ENCODE measurements at regions not wholly inside any gene's neighbourhood (a gene's known extent, or its start where the extent isn't known, plus 50 kb on each side); places are given as distances from the start of the nearest gene placed in this dataset.

- DNase-seq (ENCODE audit: low read depth) = no peak
- H3K4me3 ChIP-seq (ENCODE audit: low read depth, low read length) = no peak overlapping the region
- TF ChIP-seq, protein P1, sequence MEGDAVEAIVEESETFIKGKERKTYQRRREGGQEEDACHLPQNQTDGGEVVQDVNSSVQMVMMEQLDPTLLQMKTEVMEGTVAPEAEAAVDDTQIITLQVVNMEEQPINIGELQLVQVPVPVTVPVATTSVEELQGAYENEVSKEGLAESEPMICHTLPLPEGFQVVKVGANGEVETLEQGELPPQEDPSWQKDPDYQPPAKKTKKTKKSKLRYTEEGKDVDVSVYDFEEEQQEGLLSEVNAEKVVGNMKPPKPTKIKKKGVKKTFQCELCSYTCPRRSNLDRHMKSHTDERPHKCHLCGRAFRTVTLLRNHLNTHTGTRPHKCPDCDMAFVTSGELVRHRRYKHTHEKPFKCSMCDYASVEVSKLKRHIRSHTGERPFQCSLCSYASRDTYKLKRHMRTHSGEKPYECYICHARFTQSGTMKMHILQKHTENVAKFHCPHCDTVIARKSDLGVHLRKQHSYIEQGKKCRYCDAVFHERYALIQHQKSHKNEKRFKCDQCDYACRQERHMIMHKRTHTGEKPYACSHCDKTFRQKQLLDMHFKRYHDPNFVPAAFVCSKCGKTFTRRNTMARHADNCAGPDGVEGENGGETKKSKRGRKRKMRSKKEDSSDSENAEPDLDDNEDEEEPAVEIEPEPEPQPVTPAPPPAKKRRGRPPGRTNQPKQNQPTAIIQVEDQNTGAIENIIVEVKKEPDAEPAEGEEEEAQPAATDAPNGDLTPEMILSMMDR (IDR thresholded peaks at IDR 0.05; ENCODE audit: insufficient read depth, low read depth, low read length) = no peak
Observed at GRCh38 chr18:2415656-2416055, 155.6 kb downstream of the METTL4 start.

GRCh38 chr18:2417861-2418610 is 153.3 kb downstream of the METTL4 start:
- TF ChIP-seq, protein P1 (IDR thresholded peaks at IDR 0.05; ENCODE audit: insufficient read depth, low read depth, low read length) = no peak
- H3K4me3 ChIP-seq (ENCODE audit: low read depth, low read length) = no peak overlapping the region
- DNase-seq (ENCODE audit: low read depth) = peak; percentile 19

DNA sequence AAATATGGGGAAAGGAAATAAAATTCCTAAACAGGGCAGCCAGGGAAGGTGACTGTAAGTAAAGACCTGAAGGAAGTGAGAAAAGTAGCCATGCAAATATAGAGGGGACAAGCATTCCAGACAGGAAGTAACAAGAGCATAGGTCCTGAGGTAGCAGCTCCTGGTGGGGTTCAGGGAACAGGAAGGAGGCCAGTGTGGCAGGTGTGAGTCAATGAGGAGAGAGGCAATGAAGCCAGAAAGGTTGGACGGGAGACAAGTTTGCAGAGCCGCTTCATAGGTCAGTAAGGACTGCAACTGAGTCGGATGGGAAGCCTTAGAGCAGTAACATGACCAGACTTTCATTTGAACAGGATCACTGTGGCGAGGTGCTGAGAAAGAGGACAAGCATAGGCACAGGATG is 150.9 kb downstream of the METTL4 start:
- no peak for DNase-seq (ENCODE audit: low read depth)
- TF ChIP-seq, protein P1 (IDR thresholded peaks at IDR 0.05; ENCODE audit: insufficient read depth, low read depth, low read length) = no peak

DNA sequence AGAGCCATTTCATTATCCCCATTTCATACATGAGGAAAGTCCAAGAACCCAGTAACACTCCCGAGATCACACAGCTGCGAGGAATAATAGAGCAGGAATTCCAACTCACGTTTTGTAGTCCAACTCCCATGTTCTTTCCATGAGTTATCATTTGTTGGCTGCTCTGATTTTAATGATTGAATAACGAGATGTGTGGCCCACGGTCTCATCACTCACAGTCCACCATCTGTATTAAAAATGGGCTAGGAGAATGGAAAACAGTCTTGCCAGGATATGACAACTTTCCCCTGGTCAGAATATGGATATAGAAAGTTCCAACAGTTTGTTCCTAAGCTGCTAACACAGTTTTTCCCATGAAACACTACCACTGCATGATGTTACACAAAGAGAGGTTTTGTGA is 147.5 kb downstream of the METTL4 start:
- DNase-seq (ENCODE audit: low read depth) = no peak
- no peak overlapping the region for H3K4me3 ChIP-seq (ENCODE audit: low read depth, low read length)
- TF ChIP-seq, protein P1 (IDR thresholded peaks at IDR 0.05; ENCODE audit: insufficient read depth, low read depth, low read length) = no peak

More for the DNA sequence above, 150.9 kb downstream of the METTL4 start:
- H3K4me3 ChIP-seq (ENCODE audit: low read depth, low read length) = no peak overlapping the region

GRCh38 chr18:2424420-2424819 is 146.9 kb downstream of the METTL4 start:
- TF ChIP-seq, protein P1 (IDR thresholded peaks at IDR 0.05; ENCODE audit: insufficient read depth, low read depth, low read length) = no peak
- no peak overlapping the region for H3K4me3 ChIP-seq (ENCODE audit: low read depth, low read length)
- no peak for DNase-seq (ENCODE audit: low read depth)

DNA sequence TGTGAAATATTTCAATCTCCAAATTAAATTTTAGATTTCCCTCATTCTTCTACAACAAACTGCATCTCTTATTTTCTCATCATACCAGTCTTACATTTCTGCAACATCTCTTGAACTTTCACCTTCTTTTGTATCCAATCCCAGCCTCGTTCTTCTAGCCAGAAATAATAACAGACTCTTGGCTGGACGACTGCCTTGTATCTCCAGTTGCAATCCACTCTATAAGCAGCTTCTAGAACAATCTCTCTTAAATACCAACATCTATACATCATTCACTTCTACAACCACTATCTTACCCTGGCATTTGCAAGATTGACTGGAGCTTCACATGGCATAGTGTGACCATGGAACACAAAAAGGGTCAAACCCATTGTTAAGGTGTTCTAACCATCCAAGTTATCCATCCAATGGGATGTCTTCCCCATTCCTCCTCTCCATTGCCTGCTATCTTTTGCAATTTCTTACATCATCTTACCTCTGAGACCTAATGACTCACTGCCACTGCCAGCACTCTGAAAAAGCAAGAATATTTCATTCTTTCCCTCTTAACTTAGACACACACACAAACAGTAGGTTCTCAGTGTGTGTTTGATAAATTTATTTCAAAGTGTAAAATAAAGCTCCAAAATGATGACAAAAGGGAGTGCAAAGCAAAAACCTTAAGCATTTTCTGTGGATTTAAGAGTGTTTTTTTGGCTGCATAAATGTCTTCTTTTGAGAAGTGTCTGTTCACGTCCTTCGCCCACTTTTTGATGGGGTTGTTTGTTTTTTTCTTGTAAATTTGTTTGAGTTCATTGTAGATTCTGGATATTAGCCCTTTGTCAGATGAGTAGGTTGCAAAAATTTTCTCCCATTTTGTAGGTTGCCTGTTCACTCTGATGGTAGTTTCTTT is 145.6 kb downstream of the METTL4 start:
- H3K4me3 ChIP-seq (ENCODE audit: low read depth, low read length) = no peak overlapping the region
- TF ChIP-seq, protein P1 (IDR thresholded peaks at IDR 0.05; ENCODE audit: insufficient read depth, low read depth, low read length) = no peak
- peak; percentile 22 for DNase-seq (ENCODE audit: low read depth)

Data from fibroblast of villous mesenchyme (primary cell).